Ascending aorta (tissue), 2 donors: ENCODE measurements at regions not wholly inside any gene's neighbourhood (a gene's known extent, or its start where the extent isn't known, plus 50 kb on each side); places are given as distances from the start of the nearest gene placed in this dataset.
A peak's percentile ranks its signal among the peaks of the same experiment; 100 is the strongest.

Source experiments
- DNase-seq, 2 donors: peaks; one replicate each; pipeline ENCODE4 v3.0.0-alpha.2; 2019; ENCODE audit warnings: low spot score in 2 of 2
- H3K27ac ChIP-seq, 2 donors: fragments of 200-600 bp; sonication (generic); one replicate each; pipeline ENCODE4 v1.5.1; 2016 to 2017; ENCODE audit warnings: mild to moderate bottlenecking in 1 of 2
- H3K27me3 ChIP-seq: fragments of 200-600 bp; sonication (generic); one replicate; pipeline ENCODE4 v1.5.1; 2017
- H3K36me3 ChIP-seq, 2 donors: fragments of 200-600 bp; sonication (generic); one replicate each; pipeline ENCODE4 v1.5.1; 2016
- H3K4me1 ChIP-seq, 2 donors: fragments of 200-600 bp; sonication (generic); one replicate each; pipeline ENCODE4 v1.5.1; 2016 to 2017; ENCODE audit warnings: mild to moderate bottlenecking in 1 of 2
- H3K4me3 ChIP-seq, 2 donors: fragments of 200-600 bp; sonication (generic); one replicate each; pipeline ENCODE4 v1.5.1; 2016 to 2017; ENCODE audit warnings: mild to moderate bottlenecking in 1 of 2
- H3K9me3 ChIP-seq, 2 donors: fragments of 200-600 bp; sonication (generic); one replicate each; pipeline ENCODE4 v1.5.1; 2016
- CTCF ChIP-seq, 3 experiments: fragments of 200-600 bp in 2 of 3; fragments of 450-650 bp in 1 of 3; sonication (generic) in 2 of 3; IDR thresholded peaks; one replicate each; pipeline ENCODE4 v1.5.1; 2016 to 2019; ENCODE audit warnings: antibody characterized with exemption in 3 of 3, mild to moderate bottlenecking in 1 of 3, moderate library complexity in 1 of 3
- intact Hi-C: fragments of 100-400 bp; cut with DNase I; formaldehyde crosslinking; loops from one replicate; pipeline ENCODE4 v1.15.1; 2023

- no peak for DNase-seq
- no peaks in the 10 kb centered on the region for H3K36me3 ChIP-seq
- no peak overlapping the region for H3K27ac ChIP-seq
- no peaks in the 10 kb centered on the region for H3K9me3 ChIP-seq
- TF ChIP-seq CTCF (IDR thresholded peaks at IDR 0.05), result no peak
- intact Hi-C loops, result no loop called here
- H3K4me3 ChIP-seq, result no peak overlapping the region
- H3K27me3 ChIP-seq, result no peaks in the 10 kb centered on the region
- H3K4me1 ChIP-seq, result no peaks in the 10 kb centered on the region
These were observed 55.3 kb upstream of the SLCO6A1 start for GRCh38 chr5:102554082-102554481.

- Histone ChIP-seq H3K27me3 (no peaks in the 10 kb centered on the region), H3K4me1 (no peaks in the 10 kb centered on the region), H3K4me3 (no peak overlapping the region), H3K27ac (no peak overlapping the region), H3K9me3 (no peaks in the 10 kb centered on the region), H3K36me3 (no peaks in the 10 kb centered on the region)
- TF ChIP-seq CTCF (IDR thresholded peaks at IDR 0.05), result no peak
- intact Hi-C loops, result no loop called here
- no peak for DNase-seq
These were observed 55.9 kb upstream of the SLCO6A1 start for GRCh38 chr5:102554728-102555127.

DNA sequence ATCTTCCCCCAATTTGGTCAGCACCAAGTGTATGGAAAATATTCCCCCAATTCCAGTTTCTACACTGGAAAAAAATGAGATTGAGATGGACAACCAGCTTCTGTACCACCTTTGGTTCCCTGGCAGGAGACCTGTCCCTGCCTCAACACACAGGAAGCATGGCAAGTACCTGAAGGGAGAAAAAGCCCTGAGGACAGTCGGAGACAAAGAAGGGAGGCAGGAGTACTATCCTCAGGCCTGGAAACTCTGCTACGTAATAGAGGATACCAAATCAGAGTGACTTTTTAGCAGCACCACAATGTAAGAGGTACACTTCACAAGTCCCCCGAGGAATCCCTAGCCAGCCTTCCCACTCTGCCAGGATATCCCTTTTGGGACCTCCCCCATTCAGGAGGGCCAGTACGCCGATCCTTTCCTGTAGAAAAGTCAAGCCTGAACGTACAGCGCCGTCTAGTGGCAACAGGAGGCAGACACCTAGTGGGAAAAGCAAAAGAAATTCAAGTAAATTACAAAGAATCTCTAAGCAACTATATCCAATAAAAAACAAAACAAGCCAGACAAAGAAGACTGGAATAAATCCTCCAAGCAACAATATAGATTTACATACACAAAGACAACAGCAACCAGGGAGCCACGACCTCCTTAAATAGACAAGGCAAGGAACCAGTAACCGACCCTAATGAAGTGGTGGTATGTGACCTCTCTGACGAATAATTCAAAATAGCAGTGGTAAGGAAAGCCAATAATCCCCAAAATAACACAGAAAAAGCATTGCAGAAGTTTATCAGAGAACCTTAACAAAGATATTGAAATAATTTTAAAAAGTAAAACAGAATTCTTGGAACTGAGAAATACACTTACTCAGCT lies 63.3 kb upstream of the SLCO6A1 start:
- TF ChIP-seq CTCF (IDR thresholded peaks at IDR 0.05), result peak in 2 of 3 experiments; percentile 36 to 52
- intact Hi-C loops, result no loop called here
- DNase-seq, result no peak

DNA sequence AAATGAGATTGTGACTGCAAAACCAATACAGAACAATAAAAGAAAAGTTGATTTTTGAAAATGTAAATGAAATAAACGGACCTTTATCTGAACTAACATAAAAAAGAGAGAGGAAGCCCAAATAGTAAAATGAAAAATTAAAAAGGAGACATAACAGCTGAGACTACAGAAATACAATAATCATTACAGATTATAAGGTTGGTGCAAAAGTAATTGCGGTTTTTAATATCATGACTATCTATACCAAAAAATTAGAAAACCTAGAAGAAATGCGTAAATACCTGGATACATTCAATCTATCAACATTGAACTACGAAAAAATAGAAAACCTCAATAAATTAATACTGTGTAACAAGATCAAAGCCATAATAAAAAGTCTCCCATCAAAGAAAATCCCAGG lies 71.9 kb upstream of the SLCO6A1 start:
- no peak overlapping the region for H3K4me3 ChIP-seq
- H3K4me1 ChIP-seq, result no peaks in the 10 kb centered on the region
- no peaks in the 10 kb centered on the region for H3K36me3 ChIP-seq
- H3K9me3 ChIP-seq, result no peaks in the 10 kb centered on the region
- H3K27ac ChIP-seq, result no peak overlapping the region
- TF ChIP-seq CTCF (IDR thresholded peaks at IDR 0.05), result no peak
- H3K27me3 ChIP-seq, result no peaks in the 10 kb centered on the region
- intact Hi-C loops, result no loop called here
- no peak for DNase-seq

More for the DNA sequence above, 63.3 kb upstream of the SLCO6A1 start:
- Histone ChIP-seq H3K9me3 (no peaks in the 10 kb centered on the region), H3K36me3 (no peaks in the 10 kb centered on the region), H3K27ac (no peak overlapping the region), H3K4me3 (no peak overlapping the region), H3K27me3 (no peaks in the 10 kb centered on the region), H3K4me1 (no peaks in the 10 kb centered on the region)

DNA sequence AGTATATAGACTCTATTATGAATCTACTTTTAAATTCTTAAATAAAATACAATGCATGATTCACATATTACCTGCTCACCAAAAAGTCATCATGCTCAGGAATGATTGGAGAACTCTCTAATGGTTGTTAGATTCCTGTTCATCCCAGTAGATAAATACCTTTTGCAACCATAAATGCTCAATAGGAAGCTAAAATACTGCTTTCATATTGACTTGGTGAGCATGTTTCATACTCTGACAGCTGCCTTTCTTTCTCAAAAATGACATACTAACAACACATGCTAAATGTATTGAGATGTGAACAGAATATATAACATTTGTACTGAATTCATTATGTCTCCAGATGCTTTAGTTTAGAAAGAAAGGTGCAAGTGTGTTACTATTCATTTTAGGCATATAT lies 79.6 kb upstream of the SLCO6A1 start:
- intact Hi-C loops, result no loop called here
- Histone ChIP-seq H3K27ac (no peak overlapping the region), H3K4me1 (no peaks in the 10 kb centered on the region), H3K4me3 (no peak overlapping the region), H3K36me3 (no peaks in the 10 kb centered on the region), H3K27me3 (no peaks in the 10 kb centered on the region), H3K9me3 (no peaks in the 10 kb centered on the region)
- no peak for TF ChIP-seq CTCF (IDR thresholded peaks at IDR 0.05)
- no peak for DNase-seq
